ENCODE measurements at regions not wholly inside any gene's neighbourhood (a gene's known extent, or its start where the extent isn't known, plus 50 kb on each side); places are given as distances from the start of the nearest gene placed in this dataset.

- CTCF ChIA-PET = no interaction called here
- DNase-seq = no peak
- Mint-ChIP-seq H3K27me3 (no peaks in the 10 kb centered on the region), H3K36me3 (no peaks in the 10 kb centered on the region), H3K27ac (no peak overlapping the region), H3K4me1 (no peaks in the 10 kb centered on the region), H3K4me3 (no peak overlapping the region), H3K9me3 (no peaks in the 10 kb centered on the region)
These were observed 149.9 kb downstream of the SHQ1 start for GRCh38 chr3:72698154-72698917.

GRCh38 chr3:72697717-72698116 is 150.5 kb downstream of the SHQ1 start:
- CTCF ChIA-PET = no interaction called here
- H3K4me1 Mint-ChIP-seq = no peaks in the 10 kb centered on the region
- no peaks in the 10 kb centered on the region for H3K9me3 Mint-ChIP-seq
- DNase-seq = no peak
- H3K27ac Mint-ChIP-seq = no peak overlapping the region
- H3K27me3 Mint-ChIP-seq = peaks cover 4% of the 10 kb centered on the region
- no peak overlapping the region for H3K4me3 Mint-ChIP-seq
- no peaks in the 10 kb centered on the region for H3K36me3 Mint-ChIP-seq

- CTCF ChIA-PET = no interaction called here
- no peak for DNase-seq
- Mint-ChIP-seq H3K27me3 (peaks cover 4% of the 10 kb centered on the region), H3K36me3 (no peaks in the 10 kb centered on the region), H3K27ac (no peak overlapping the region), H3K4me1 (no peaks in the 10 kb centered on the region), H3K4me3 (no peak overlapping the region), H3K9me3 (no peaks in the 10 kb centered on the region)
These were observed 151.4 kb downstream of the SHQ1 start for GRCh38 chr3:72696815-72697214.

GRCh38 chr3:72694398-72694797 is 153.8 kb downstream of the SHQ1 start:
- CTCF ChIA-PET = no interaction called here
- no peaks in the 10 kb centered on the region for H3K36me3 Mint-ChIP-seq
- no peaks in the 10 kb centered on the region for H3K4me1 Mint-ChIP-seq
- H3K4me3 Mint-ChIP-seq = no peak overlapping the region
- no peaks in the 10 kb centered on the region for H3K9me3 Mint-ChIP-seq
- H3K27ac Mint-ChIP-seq = no peak overlapping the region
- H3K27me3 Mint-ChIP-seq = peaks cover 4% of the 10 kb centered on the region
- DNase-seq = no peak

GRCh38 chr3:72692990-72693389 is 155.3 kb downstream of the SHQ1 start:
- no peaks in the 10 kb centered on the region for H3K4me1 Mint-ChIP-seq
- H3K9me3 Mint-ChIP-seq = no peaks in the 10 kb centered on the region
- H3K27ac Mint-ChIP-seq = no peak overlapping the region
- no peaks in the 10 kb centered on the region for H3K36me3 Mint-ChIP-seq
- CTCF ChIA-PET = interaction anchor here (0.6 kb wide), 1 partner anchor 562 kb away, joined by 4 read pairs; no protein-coding TSS in a partner anchor
- peaks cover 4% of the 10 kb centered on the region for H3K27me3 Mint-ChIP-seq
- no peak overlapping the region for H3K4me3 Mint-ChIP-seq
- no peak for DNase-seq

GRCh38 chr3:72690629-72691028 is 157.6 kb downstream of the SHQ1 start:
- Mint-ChIP-seq H3K4me3 (no peak overlapping the region), H3K36me3 (no peaks in the 10 kb centered on the region), H3K27ac (no peak overlapping the region), H3K4me1 (no peaks in the 10 kb centered on the region), H3K27me3 (peaks cover 4% of the 10 kb centered on the region), H3K9me3 (no peaks in the 10 kb centered on the region)
- DNase-seq = no peak
- CTCF ChIA-PET = no interaction called here

GRCh38 chr3:72682936-72683452 is 165.3 kb downstream of the SHQ1 start:
- Mint-ChIP-seq H3K36me3 (no peaks in the 10 kb centered on the region), H3K4me1 (no peaks in the 10 kb centered on the region), H3K4me3 (no peak overlapping the region), H3K9me3 (no peaks in the 10 kb centered on the region), H3K27me3 (no peaks in the 10 kb centered on the region), H3K27ac (no peak overlapping the region)
- CTCF ChIA-PET = interaction anchor here (1.2 kb wide), 1 partner anchor 16 kb away, joined by 3 read pairs; no protein-coding TSS in a partner anchor
- no peak for DNase-seq

- Mint-ChIP-seq H3K4me1 (no peaks in the 10 kb centered on the region), H3K9me3 (no peaks in the 10 kb centered on the region), H3K36me3 (no peaks in the 10 kb centered on the region), H3K27ac (no peak overlapping the region), H3K27me3 (no peaks in the 10 kb centered on the region), H3K4me3 (no peak overlapping the region)
- CTCF ChIA-PET = interaction anchor here (1.0 to 1.2 kb wide), 2 partner anchors 15 to 16 kb away, joined by 3 read pairs; no protein-coding TSS in a partner anchor
- no peak for DNase-seq
These were observed 166.6 kb downstream of the SHQ1 start for GRCh38 chr3:72681598-72681997.

GRCh38 chr3:72680766-72681165 is 167.5 kb downstream of the SHQ1 start:
- Mint-ChIP-seq H3K4me1 (no peaks in the 10 kb centered on the region), H3K9me3 (no peaks in the 10 kb centered on the region), H3K36me3 (no peaks in the 10 kb centered on the region), H3K4me3 (no peak overlapping the region), H3K27me3 (no peaks in the 10 kb centered on the region), H3K27ac (no peak overlapping the region)
- DNase-seq = no peak
- CTCF ChIA-PET = interaction anchor here (1.0 kb wide), 1 partner anchor 15 kb away, joined by 3 read pairs; no protein-coding TSS in a partner anchor

- CTCF ChIA-PET = interaction anchor here (0.6 to 1.0 kb wide), 2 partner anchors 10 to 14 kb away, joined by 3 to 4 read pairs; no protein-coding TSS in a partner anchor
- no peaks in the 10 kb centered on the region for H3K9me3 Mint-ChIP-seq
- no peaks in the 10 kb centered on the region for H3K4me1 Mint-ChIP-seq
- H3K27ac Mint-ChIP-seq = no peak overlapping the region
- no peak overlapping the region for H3K4me3 Mint-ChIP-seq
- no peaks in the 10 kb centered on the region for H3K27me3 Mint-ChIP-seq
- H3K36me3 Mint-ChIP-seq = no peaks in the 10 kb centered on the region
- no peak for DNase-seq
These were observed 168.6 kb downstream of the SHQ1 start for GRCh38 chr3:72679540-72680198.

GRCh38 chr3:72678867-72679266 is 169.4 kb downstream of the SHQ1 start:
- H3K4me3 Mint-ChIP-seq = no peak overlapping the region
- DNase-seq = no peak
- H3K27ac Mint-ChIP-seq = no peak overlapping the region
- no peaks in the 10 kb centered on the region for H3K9me3 Mint-ChIP-seq
- CTCF ChIA-PET = interaction anchor here (0.6 kb wide), 1 partner anchor 9 kb away, joined by 3 read pairs; no protein-coding TSS in a partner anchor
- no peaks in the 10 kb centered on the region for H3K4me1 Mint-ChIP-seq
- no peaks in the 10 kb centered on the region for H3K36me3 Mint-ChIP-seq
- no peaks in the 10 kb centered on the region for H3K27me3 Mint-ChIP-seq

GRCh38 chr3:72678380-72678779 is 169.9 kb downstream of the SHQ1 start:
- H3K27me3 Mint-ChIP-seq = no peaks in the 10 kb centered on the region
- CTCF ChIA-PET = no interaction called here
- no peaks in the 10 kb centered on the region for H3K9me3 Mint-ChIP-seq
- DNase-seq = no peak
- no peak overlapping the region for H3K4me3 Mint-ChIP-seq
- H3K27ac Mint-ChIP-seq = no peak overlapping the region
- H3K36me3 Mint-ChIP-seq = no peaks in the 10 kb centered on the region
- no peaks in the 10 kb centered on the region for H3K4me1 Mint-ChIP-seq

- Mint-ChIP-seq H3K36me3 (no peaks in the 10 kb centered on the region), H3K4me1 (no peaks in the 10 kb centered on the region), H3K27me3 (peaks cover 6% of the 10 kb centered on the region), H3K27ac (no peak overlapping the region), H3K4me3 (no peak overlapping the region), H3K9me3 (no peaks in the 10 kb centered on the region)
- DNase-seq = no peak
- CTCF ChIA-PET = interaction anchor here (1.1 kb wide), 1 partner anchor 9 kb away, joined by 3 read pairs; no protein-coding TSS in a partner anchor
These were observed 173.0 kb downstream of the SHQ1 start for GRCh38 chr3:72675243-72675642.

GRCh38 chr3:72673011-72673771 is 175.1 kb downstream of the SHQ1 start:
- Mint-ChIP-seq H3K4me3 (no peak overlapping the region), H3K9me3 (no peaks in the 10 kb centered on the region), H3K27me3 (peaks cover 6% of the 10 kb centered on the region), H3K27ac (no peak overlapping the region), H3K4me1 (no peaks in the 10 kb centered on the region), H3K36me3 (no peaks in the 10 kb centered on the region)
- no peak for DNase-seq
- CTCF ChIA-PET = interaction anchor here (0.7 kb wide), 1 partner anchor 149 kb away, joined by 3 read pairs; no protein-coding TSS in a partner anchor

Measured in activated naive CD4-positive, alpha-beta T cell treated with anti-CD3 and anti-CD28 coated beads, Interleukin-2, amount 10 ng/mL, durations not matched to agents 7 days and 5 days (primary cell).